Activated T-helper 9 cell treated with anti-CD3 and anti-CD28 coated beads, Interleukin-2, amount 50 U/mL, for 16 hours (primary cell): ENCODE measurements at regions not wholly inside any gene's neighbourhood (a gene's known extent, or its start where the extent isn't known, plus 50 kb on each side); places are given as distances from the start of the nearest gene placed in this dataset.

ENCODE experiments used
- DNase-seq: peaks from one replicate; pipeline ENCODE4 v3.0.0-alpha.2; 2020; ENCODE audit warnings: low read depth

DNA sequence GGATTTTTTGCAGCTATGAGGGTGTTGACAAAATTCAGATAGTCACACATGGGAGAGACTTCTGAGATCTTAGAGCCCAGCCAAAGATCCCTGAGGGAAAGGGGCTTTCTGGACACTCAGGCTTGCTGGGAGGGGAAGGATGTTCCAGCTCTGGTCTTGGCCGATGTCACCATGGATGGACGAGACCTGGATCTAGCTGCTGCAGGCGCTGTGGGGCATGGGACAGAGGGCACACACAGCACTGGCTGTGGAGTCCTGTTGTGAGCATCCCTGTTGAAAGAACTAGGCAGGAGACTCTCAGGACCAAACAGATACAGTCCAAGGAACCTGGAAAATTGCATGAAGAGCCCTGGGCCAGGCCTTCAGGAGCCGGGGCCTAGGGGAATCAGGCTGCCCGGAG is 80.1 kb upstream of the SDK2 start:
- DNase-seq, result no peak

GRCh38 chr17:73724990-73725389 is 80.7 kb upstream of the SDK2 start:
- DNase-seq, result no peak

- DNase-seq, result no peak
Measured at GRCh38 chr17:73725794-73726515, 81.7 kb upstream of the SDK2 start.

GRCh38 chr17:73727941-73728340 is 83.7 kb upstream of the SDK2 start:
- no peak for DNase-seq

DNA sequence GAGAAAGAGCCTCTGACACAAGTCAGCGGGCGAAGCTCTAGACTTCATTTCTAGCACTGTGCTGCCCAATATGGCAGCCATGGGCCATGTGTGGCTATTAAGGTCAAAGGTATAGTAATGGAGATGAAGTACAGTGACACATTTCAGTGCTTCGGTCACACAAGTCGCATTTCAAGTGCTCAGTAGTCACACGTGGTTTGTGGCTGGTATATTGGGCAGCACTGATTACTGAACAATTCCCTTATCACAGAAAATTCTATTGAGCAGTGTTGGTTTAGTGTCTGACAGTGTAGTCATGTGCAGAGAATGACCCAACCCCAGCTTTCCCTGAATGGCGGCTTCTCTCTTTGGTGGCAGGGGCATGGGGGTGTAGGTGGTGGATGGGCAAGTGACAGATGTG is 84.9 kb upstream of the SDK2 start:
- no peak for DNase-seq

GRCh38 chr17:73731733-73732132 is 87.5 kb upstream of the SDK2 start:
- DNase-seq, result no peak

- no peak for DNase-seq
Measured at GRCh38 chr17:73733517-73733916, 89.3 kb upstream of the SDK2 start.

- DNase-seq, result no peak
Measured at GRCh38 chr17:73735245-73735644, 91.0 kb upstream of the SDK2 start.

- no peak for DNase-seq
Measured at GRCh38 chr17:73738751-73739575, 94.7 kb upstream of the SDK2 start.

GRCh38 chr17:73740370-73740769 is 96.1 kb upstream of the SDK2 start:
- no peak for DNase-seq

- DNase-seq, result no peak
Measured at GRCh38 chr17:73742948-73743381, 98.7 kb upstream of the SDK2 start.

DNA sequence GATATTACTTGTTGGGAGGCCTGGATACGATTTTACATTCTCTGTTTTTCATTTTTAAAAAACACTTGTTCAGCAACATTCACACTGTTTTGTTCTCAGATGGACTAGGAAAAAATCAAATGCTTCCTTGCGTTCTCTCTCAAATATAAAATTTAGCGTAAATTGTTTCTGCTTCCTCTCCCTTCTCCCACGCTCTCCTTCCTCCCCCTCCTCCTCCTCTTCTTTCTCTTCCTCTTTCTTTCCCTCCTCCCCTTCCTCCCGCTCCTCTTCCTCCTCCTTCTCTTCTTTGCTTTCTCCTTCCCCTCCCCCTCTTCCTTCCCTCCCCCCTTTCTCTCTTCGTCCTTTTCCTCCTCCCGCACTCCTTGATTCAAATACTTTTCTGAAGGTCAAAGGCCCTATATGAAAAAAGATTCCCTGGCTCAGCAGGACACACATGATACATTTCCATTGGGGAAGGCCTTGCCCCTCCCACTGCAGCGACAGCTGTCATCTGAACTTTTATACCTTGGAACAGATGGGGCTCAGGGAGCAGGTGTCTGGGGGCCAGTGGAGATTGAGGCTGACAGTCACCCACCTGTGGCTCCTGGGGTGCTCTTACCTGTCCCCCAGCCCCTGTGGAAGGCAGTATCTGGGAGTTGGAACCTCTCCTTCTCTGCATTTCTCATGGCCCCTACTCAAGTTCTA is 99.4 kb upstream of the SDK2 start:
- no peak for DNase-seq

DNA sequence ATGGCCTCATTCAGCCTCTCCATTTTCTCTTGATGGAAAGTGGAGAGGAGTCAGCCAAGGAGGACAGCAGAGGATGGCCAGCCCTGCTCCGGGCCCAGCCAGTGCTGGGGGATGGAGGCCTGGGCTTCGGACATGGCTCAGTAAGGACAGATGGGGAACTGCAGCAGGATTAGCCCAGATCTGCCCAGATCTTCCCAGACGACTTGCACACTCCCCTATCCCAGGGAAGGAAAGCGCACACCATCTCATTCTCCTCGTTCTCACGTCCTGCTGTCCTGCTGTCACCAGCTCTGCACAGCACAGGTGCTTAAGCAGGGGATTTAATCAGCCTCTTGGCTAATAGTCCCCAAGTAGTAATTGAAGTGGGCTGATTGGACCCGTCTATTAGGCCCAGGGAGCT is 100.2 kb upstream of the SDK2 start:
- DNase-seq, result no peak

GRCh38 chr17:73746314-73747073 is 102.2 kb upstream of the SDK2 start:
- no peak for DNase-seq

DNA sequence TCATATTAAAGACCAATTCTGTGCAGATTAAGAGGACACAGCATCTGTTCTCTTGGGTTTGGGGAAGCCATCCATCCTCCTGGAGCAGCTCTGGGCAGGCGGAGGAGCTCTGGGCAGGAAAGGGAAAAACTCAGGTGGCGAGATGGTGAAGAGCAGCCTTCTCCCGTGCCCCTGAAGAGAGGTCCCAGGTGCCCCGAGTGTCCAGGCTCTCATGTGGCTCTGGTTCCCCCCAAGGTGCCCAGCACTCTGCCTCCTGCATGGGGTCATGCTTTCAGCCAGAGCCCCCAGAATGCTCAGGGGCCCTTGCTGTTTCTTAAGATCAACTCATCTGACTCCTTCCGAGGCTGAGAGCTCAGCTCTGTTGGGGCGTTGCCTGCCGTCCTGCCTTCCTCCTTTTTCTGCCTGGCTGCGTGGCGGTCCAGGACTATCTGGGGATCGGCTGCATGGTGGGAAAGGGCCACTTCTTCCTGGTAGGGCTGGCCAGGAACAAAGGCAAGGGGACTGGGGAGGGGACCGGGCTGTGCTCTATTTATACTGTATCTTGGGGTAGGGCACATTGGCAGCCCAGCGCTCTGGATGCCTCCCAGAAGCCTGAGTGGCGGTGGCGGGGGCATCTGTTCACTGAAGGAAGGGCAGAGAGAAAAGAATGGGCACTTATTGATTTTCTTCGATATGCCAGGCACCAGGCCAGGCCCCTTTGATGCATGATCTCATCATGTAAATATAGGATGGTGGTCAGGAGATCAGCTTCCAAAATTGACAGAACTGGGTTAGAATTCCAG is 103.2 kb upstream of the SDK2 start:
- no peak for DNase-seq

DNA sequence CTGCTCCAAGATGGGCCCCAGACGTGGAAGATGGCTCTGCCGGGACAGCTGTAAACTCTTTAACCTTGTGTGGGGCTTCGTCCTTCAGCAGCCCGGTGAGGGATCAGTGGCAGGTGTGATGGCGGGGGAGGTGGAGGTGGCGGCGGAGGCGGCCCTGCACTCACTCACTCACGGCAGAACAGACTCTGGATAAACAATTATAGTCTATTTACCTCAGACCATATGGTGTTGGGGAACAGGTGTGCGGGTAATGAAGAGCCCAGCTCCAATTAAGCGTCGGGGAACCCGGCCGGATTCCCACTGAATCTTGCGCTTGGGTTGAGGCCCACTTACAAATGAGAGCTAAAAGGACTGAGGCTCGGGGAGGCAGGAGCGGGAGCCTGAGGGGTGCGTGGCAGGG is 104.3 kb upstream of the SDK2 start:
- no peak for DNase-seq

GRCh38 chr17:73749337-73749823 is 105.1 kb upstream of the SDK2 start:
- no peak for DNase-seq

GRCh38 chr17:73749928-73750605 is 105.8 kb upstream of the SDK2 start:
- no peak for DNase-seq

- no peak for DNase-seq
Measured at GRCh38 chr17:73750975-73751374, 106.7 kb upstream of the SDK2 start.

GRCh38 chr17:73753751-73754496 is 109.7 kb upstream of the SDK2 start:
- DNase-seq, result no peak
